Upper lobe of left lung (tissue), 6 donors: ENCODE measurements at regions not wholly inside any gene's neighbourhood (a gene's known extent, or its start where the extent isn't known, plus 50 kb on each side); places are given as distances from the start of the nearest gene placed in this dataset.

ENCODE experiments used
- ATAC-seq, 2 donors: fragments of 200-7000 bp; cut with Tn5 transposase; one replicate each; pipeline ENCODE4 v1.9.1; 2022; ENCODE audit warnings: mild to moderate bottlenecking in 2 of 2, moderate library complexity in 2 of 2; ENCODE audit not compliant: low FRiP score in 2 of 2
- DNase-seq, 2 donors: peaks; one replicate each; pipeline ENCODE4 v3.0.0-alpha.2; 2019 to 2020
- H3K27ac ChIP-seq, 4 donors: fragments of 200-600 bp; sonication (generic); one replicate each; pipeline ENCODE4 v1.5.1; 2016 to 2019
- H3K27me3 ChIP-seq, 4 donors: fragments of 200-600 bp; sonication (generic); one replicate each; pipeline ENCODE4 v1.5.1; 2017 to 2019
- H3K36me3 ChIP-seq, 4 donors: fragments of 200-600 bp; sonication (generic); one replicate each; pipeline ENCODE4 v1.5.1; 2016 to 2019
- H3K4me1 ChIP-seq, 4 donors: fragments of 200-600 bp; sonication (generic); one replicate each; pipeline ENCODE4 v1.5.1; 2018 to 2019
- H3K4me3 ChIP-seq, 4 donors: fragments of 200-600 bp; sonication (generic); one replicate each; pipeline ENCODE4 v1.5.1; 2017 to 2019; ENCODE audit warnings: mild to moderate bottlenecking in 2 of 4, moderate library complexity in 1 of 4
- H3K9me3 ChIP-seq, 4 donors: fragments of 200-600 bp; sonication (generic); one replicate each; pipeline ENCODE4 v1.5.1; 2018 to 2019
- EP300 ChIP-seq, 4 donors: sonication (generic); formaldehyde crosslinking; IDR thresholded peaks; one replicate each; pipeline ENCODE4 v1.5.1; 2017; ENCODE audit warnings: antibody characterized with exemption in 4 of 4, control low read depth in 2 of 4
- POLR2A ChIP-seq, 4 donors: fragments of 450-650 bp; IDR thresholded peaks; one replicate each; pipeline ENCODE4 v1.5.1; 2016 to 2017; ENCODE audit warnings: antibody characterized with exemption in 4 of 4, mild to moderate bottlenecking in 2 of 4
- POLR2AphosphoS5 ChIP-seq, 2 donors: sonication (generic); formaldehyde crosslinking; IDR thresholded peaks; one replicate each; pipeline ENCODE4 v1.5.1; 2017; ENCODE audit warnings: antibody characterized with exemption in 2 of 2
- WGBS, 2 donors: methylation state at CpG; one replicate each; pipeline ENCODE4 v1.1.5; 2017 to 2018; 5-methylcytosine and 5-hydroxymethylcytosine counted together
- TF ChIP-seq, protein P1 (sequence below), 6 experiments: fragments of 450-650 bp in 4 of 6; fragments of 200-600 bp in 2 of 6; sonication (generic) in 2 of 6; IDR thresholded peaks; one replicate each; pipeline ENCODE4 v1.5.1; 2016 to 2019; ENCODE audit warnings: antibody characterized with exemption in 6 of 6
- donor health status: DM: no; HTN: no; CAD: no; lungs with moderate emphysema.
- donor health status: DM: no; HTN: yes; CAD: no; lungs with severe emphysema.

DNA sequence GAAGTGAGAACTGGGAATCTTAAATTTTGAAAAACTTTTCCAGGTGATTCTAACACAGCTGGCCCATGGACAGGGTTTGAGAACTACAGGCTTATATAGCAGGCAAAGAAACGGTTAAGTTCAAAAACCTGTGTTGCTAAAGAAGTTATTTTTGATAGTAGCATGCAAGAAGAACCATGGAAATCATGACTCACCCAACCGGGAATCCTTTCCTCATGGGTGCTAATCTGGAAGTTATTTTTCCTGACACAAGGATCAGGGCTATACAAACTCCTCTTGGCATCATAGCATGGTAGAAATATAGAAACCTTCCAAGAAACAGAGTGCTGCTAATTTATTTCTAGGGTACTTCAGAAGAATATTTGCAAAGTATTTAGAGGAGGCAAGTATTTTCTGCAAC is 588.7 kb downstream of the CCER1 start:
- TF ChIP-seq POLR2AphosphoS5 (IDR thresholded peaks at IDR 0.05) = no peak
- no peak for TF ChIP-seq EP300 (IDR thresholded peaks at IDR 0.05)
- TF ChIP-seq, protein P1, sequence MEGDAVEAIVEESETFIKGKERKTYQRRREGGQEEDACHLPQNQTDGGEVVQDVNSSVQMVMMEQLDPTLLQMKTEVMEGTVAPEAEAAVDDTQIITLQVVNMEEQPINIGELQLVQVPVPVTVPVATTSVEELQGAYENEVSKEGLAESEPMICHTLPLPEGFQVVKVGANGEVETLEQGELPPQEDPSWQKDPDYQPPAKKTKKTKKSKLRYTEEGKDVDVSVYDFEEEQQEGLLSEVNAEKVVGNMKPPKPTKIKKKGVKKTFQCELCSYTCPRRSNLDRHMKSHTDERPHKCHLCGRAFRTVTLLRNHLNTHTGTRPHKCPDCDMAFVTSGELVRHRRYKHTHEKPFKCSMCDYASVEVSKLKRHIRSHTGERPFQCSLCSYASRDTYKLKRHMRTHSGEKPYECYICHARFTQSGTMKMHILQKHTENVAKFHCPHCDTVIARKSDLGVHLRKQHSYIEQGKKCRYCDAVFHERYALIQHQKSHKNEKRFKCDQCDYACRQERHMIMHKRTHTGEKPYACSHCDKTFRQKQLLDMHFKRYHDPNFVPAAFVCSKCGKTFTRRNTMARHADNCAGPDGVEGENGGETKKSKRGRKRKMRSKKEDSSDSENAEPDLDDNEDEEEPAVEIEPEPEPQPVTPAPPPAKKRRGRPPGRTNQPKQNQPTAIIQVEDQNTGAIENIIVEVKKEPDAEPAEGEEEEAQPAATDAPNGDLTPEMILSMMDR (IDR thresholded peaks at IDR 0.05) = no peak
- TF ChIP-seq POLR2A (IDR thresholded peaks at IDR 0.05) = no peak
- DNase-seq (no peak), ATAC-seq (no peak)
- no peaks in the 10 kb centered on the region for H3K36me3 ChIP-seq
- no peaks in the 10 kb centered on the region for H3K9me3 ChIP-seq
- 66 to 78% methylated on average over 2 of the region's 2 CpGs for WGBS, 2 donors
- H3K4me1 ChIP-seq = no peaks in the 10 kb centered on the region
- no peaks in the 10 kb centered on the region for H3K27me3 ChIP-seq
- H3K27ac ChIP-seq = no peak overlapping the region
- no peak overlapping the region for H3K4me3 ChIP-seq

DNA sequence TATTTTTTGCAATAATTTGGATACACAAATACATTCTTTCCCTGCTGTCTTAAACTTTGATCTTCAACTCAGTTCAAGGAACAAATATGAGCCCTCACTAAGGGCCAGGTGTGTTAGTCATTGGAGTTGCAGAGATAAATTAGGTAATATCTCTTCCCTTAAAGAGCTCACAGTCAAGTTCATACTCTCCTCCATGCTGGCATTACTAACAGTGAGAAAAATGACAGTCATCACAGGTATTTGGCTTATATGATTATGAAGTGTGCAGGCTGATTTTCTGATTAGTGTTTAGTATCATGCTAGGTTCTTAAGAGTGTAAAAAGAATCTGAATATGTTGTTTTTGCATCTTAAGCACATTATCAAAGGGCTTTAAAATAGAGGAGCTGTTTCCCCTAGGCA is 594.7 kb downstream of the CCER1 start:
- H3K36me3 ChIP-seq = no peaks in the 10 kb centered on the region
- H3K4me3 ChIP-seq = no peak overlapping the region
- TF ChIP-seq POLR2AphosphoS5 (IDR thresholded peaks at IDR 0.05) (no peak), EP300 (IDR thresholded peaks at IDR 0.05) (no peak), POLR2A (IDR thresholded peaks at IDR 0.05) (no peak)
- TF ChIP-seq, protein P1 (IDR thresholded peaks at IDR 0.05) = no peak
- ATAC-seq (no peak), DNase-seq (no peak)
- H3K27ac ChIP-seq = no peak overlapping the region
- H3K27me3 ChIP-seq = no peaks in the 10 kb centered on the region
- H3K4me1 ChIP-seq = no peaks in the 10 kb centered on the region
- no peaks in the 10 kb centered on the region for H3K9me3 ChIP-seq

DNA sequence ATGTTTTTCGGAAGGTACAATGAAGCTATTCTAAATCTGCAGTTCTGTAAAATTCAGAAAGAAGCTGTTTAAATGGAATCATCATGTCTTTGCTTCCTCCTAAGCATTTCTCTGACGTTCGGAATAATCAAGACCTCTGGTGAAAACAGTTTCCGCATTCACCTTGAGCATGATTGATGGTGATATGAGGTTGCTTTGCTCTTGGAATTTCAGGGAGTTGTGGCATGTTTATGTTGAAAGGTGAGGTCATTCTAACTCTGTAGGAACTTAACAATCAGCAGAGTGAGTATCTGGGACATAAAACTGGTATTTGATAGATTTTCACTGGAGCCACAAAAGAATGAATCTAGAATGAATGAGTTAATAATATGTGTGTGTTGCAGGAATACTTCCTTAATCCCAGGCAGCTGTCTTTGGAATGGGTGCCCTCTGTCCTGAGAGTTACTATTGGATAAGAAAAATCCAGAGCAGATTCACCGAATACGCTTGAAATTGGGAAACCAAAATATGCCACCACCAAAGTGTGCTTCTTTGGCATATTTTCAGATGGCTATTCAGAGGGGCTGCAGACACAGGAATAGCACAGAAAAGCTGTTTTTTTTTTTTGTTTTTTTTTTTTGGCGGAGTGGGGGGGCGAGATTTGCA is 599.1 kb downstream of the CCER1 start:
- 86 to 87% methylated on average over 8 of the region's 8 CpGs for whole genome bisulfite sequencing, 2 donors
- no peak overlapping the region for H3K27ac ChIP-seq
- ATAC-seq = no peak
- H3K4me3 ChIP-seq = no peak overlapping the region
- TF ChIP-seq, protein P1 (IDR thresholded peaks at IDR 0.05) = no peak
- TF ChIP-seq POLR2A (IDR thresholded peaks at IDR 0.05) = no peak
- TF ChIP-seq EP300 (IDR thresholded peaks at IDR 0.05) = no peak
- no peak for TF ChIP-seq POLR2AphosphoS5 (IDR thresholded peaks at IDR 0.05)
- no peaks in the 10 kb centered on the region for H3K4me1 ChIP-seq
- no peaks in the 10 kb centered on the region for H3K9me3 ChIP-seq
- no peak for DNase-seq
- H3K36me3 ChIP-seq = no peaks in the 10 kb centered on the region
- peaks cover 0 to 2% (median 0%) of the 10 kb centered on the region in 4 donors for H3K27me3 ChIP-seq

DNA sequence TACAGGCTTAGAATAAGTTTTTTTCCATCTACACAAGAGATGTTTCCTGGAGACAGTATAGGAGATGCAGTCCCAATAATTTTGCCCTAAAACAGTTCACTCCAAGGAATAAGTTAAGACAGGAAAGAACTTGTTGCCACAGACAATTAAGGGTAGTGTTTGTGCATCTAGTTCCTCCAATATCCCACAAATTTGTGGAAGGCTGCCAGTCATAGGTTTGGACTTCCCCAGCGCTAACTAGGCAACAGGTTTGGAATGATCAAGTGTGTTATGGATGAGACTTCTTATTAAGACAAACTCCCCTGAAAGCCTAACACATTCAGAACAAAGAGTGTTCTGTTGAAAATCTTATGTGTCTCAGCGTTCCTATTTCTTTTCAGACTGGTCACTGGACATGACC is 611.0 kb downstream of the CCER1 start:
- no peaks in the 10 kb centered on the region for H3K27me3 ChIP-seq
- H3K36me3 ChIP-seq = no peaks in the 10 kb centered on the region
- TF ChIP-seq EP300 (IDR thresholded peaks at IDR 0.05) (no peak), POLR2AphosphoS5 (IDR thresholded peaks at IDR 0.05) (no peak), POLR2A (IDR thresholded peaks at IDR 0.05) (no peak)
- TF ChIP-seq, protein P1 (IDR thresholded peaks at IDR 0.05) = no peak
- no peaks in the 10 kb centered on the region for H3K4me1 ChIP-seq
- no peak for ATAC-seq
- 82 to 89% methylated on average over 2 of the region's 2 CpGs for WGBS, 2 donors
- no peak overlapping the region for H3K4me3 ChIP-seq
- no peak for DNase-seq
- no peak overlapping the region for H3K27ac ChIP-seq
- no peaks in the 10 kb centered on the region for H3K9me3 ChIP-seq

DNA sequence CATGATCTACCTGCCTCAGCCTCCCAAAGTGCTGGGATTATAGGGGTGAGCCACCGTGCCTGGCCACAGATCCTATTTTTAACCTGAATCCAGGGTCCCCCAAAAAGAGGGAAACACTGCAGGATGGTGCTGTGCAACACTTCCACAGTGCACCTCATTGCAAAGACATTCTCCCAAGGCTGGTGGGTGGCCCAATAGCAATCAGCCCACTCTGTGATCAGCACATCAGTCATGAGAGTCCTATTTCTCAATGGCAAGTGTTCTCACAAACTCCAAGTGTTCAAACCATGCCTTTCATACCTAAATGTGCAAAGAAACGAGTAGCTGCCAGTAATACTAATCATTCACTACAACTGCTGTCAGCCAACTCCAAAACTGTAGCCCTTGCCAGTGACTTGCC is 612.9 kb downstream of the CCER1 start:
- Histone ChIP-seq H3K4me3 (no peak overlapping the region), H3K9me3 (no peaks in the 10 kb centered on the region), H3K4me1 (no peaks in the 10 kb centered on the region), H3K36me3 (no peaks in the 10 kb centered on the region), H3K27me3 (no peaks in the 10 kb centered on the region), H3K27ac (no peak overlapping the region)
- ATAC-seq (no peak), DNase-seq (no peak)
- WGBS, 2 donors = 72 to 100% methylated on average over 2 of the region's 2 CpGs
- TF ChIP-seq POLR2AphosphoS5 (IDR thresholded peaks at IDR 0.05) = no peak
